Progenitor cell of endocrine pancreas (in vitro differentiated cells): ENCODE measurements at regions not wholly inside any gene's neighbourhood (a gene's known extent, or its start where the extent isn't known, plus 50 kb on each side); places are given as distances from the start of the nearest gene placed in this dataset.

Source experiments
- DNase-seq: peaks from one replicate; pipeline ENCODE4 v3.0.0; 2021; ENCODE audit warnings: low spot score; ENCODE audit not compliant: unreplicated experiment
- H3K27ac Mint-ChIP-seq: 2 replicates; pipeline ENCODE4 v1.8.0; 2021; ENCODE audit warnings: mild to moderate bottlenecking, moderate library complexity, mixed read lengths
- H3K27me3 Mint-ChIP-seq: 2 replicates; pipeline ENCODE4 v1.8.0; 2021; ENCODE audit warnings: mixed read lengths
- H3K36me3 Mint-ChIP-seq: 2 replicates; pipeline ENCODE4 v1.8.0; 2022; ENCODE audit warnings: mixed read lengths; ENCODE audit not compliant: insufficient read depth
- H3K4me1 Mint-ChIP-seq: 2 replicates; pipeline ENCODE4 v1.8.0; 2021; ENCODE audit warnings: low read depth, mixed read lengths
- H3K4me3 Mint-ChIP-seq: 2 replicates; pipeline ENCODE4 v1.8.0; 2021; ENCODE audit warnings: low read depth, mild to moderate bottlenecking, moderate library complexity, mixed read lengths
- H3K9me3 Mint-ChIP-seq: 2 replicates; pipeline ENCODE4 v1.8.0; 2021; ENCODE audit warnings: low read depth, mixed read lengths
- CTCF ChIP-seq: fragments of 200-600 bp; sonication (generic); IDR thresholded peaks from one replicate; pipeline ENCODE4 v1.5.0; 2021; ENCODE audit warnings: antibody characterized with exemption, mild to moderate bottlenecking; ENCODE audit not compliant: unreplicated experiment

- no peaks in the 10 kb centered on the region for H3K27me3 Mint-ChIP-seq
- DNase-seq: no peak
- peaks cover 16% of the 10 kb centered on the region for H3K36me3 Mint-ChIP-seq
- H3K4me3 Mint-ChIP-seq: no peak overlapping the region
- no peaks in the 10 kb centered on the region for H3K4me1 Mint-ChIP-seq
- H3K9me3 Mint-ChIP-seq: peaks cover 31% of the 10 kb centered on the region
- no peak overlapping the region for H3K27ac Mint-ChIP-seq
- TF ChIP-seq CTCF: no peak
These were observed 416.1 kb downstream of the SAMD5 start for GRCh38 chr6:147924598-147924997.

GRCh38 chr6:147925826-147926225 is 416.8 kb upstream of the SASH1 start:
- Mint-ChIP-seq H3K4me3 (no peak overlapping the region), H3K27me3 (no peaks in the 10 kb centered on the region), H3K27ac (no peak overlapping the region), H3K4me1 (no peaks in the 10 kb centered on the region), H3K9me3 (peaks cover 31% of the 10 kb centered on the region), H3K36me3 (peaks cover 16% of the 10 kb centered on the region)
- no peak for TF ChIP-seq CTCF
- DNase-seq: no peak

GRCh38 chr6:147930745-147931144 is 411.9 kb upstream of the SASH1 start:
- peaks cover 14% of the 10 kb centered on the region for H3K36me3 Mint-ChIP-seq
- H3K9me3 Mint-ChIP-seq: peaks cover 30% of the 10 kb centered on the region
- no peak overlapping the region for H3K27ac Mint-ChIP-seq
- no peak for TF ChIP-seq CTCF
- H3K27me3 Mint-ChIP-seq: no peaks in the 10 kb centered on the region
- DNase-seq: no peak
- H3K4me1 Mint-ChIP-seq: peaks cover 6% of the 10 kb centered on the region
- H3K4me3 Mint-ChIP-seq: no peak overlapping the region

GRCh38 chr6:147933224-147933623 is 409.4 kb upstream of the SASH1 start:
- peaks cover 7% of the 10 kb centered on the region for H3K9me3 Mint-ChIP-seq
- DNase-seq: no peak
- H3K36me3 Mint-ChIP-seq: peaks cover 7% of the 10 kb centered on the region
- H3K4me3 Mint-ChIP-seq: no peak overlapping the region
- no peaks in the 10 kb centered on the region for H3K27me3 Mint-ChIP-seq
- H3K27ac Mint-ChIP-seq: no peak overlapping the region
- no peak for TF ChIP-seq CTCF
- H3K4me1 Mint-ChIP-seq: peaks cover 6% of the 10 kb centered on the region

GRCh38 chr6:147935656-147936055 is 407.0 kb upstream of the SASH1 start:
- H3K9me3 Mint-ChIP-seq: no peaks in the 10 kb centered on the region
- no peak overlapping the region for H3K27ac Mint-ChIP-seq
- no peak for TF ChIP-seq CTCF

More at GRCh38 chr6:147935656-147936055, 407.0 kb upstream of the SASH1 start:
- H3K4me1 Mint-ChIP-seq: peaks cover 6% of the 10 kb centered on the region
- H3K36me3 Mint-ChIP-seq: no peaks in the 10 kb centered on the region
- H3K4me3 Mint-ChIP-seq: no peak overlapping the region
- no peaks in the 10 kb centered on the region for H3K27me3 Mint-ChIP-seq
- DNase-seq: no peak
